WTC11 (cell line): ENCODE measurements at regions not wholly inside any gene's neighbourhood (a gene's known extent, or its start where the extent isn't known, plus 50 kb on each side); places are given as distances from the start of the nearest gene placed in this dataset.

Experiments
- ATAC-seq: fragments of 200-7000 bp; cut with Tn5 transposase; 2 replicates; pipeline ENCODE4 v1.10.0; 2021; ENCODE audit warnings: mild to moderate bottlenecking, moderate library complexity
- CTCF ChIA-PET: fragments of 300-600 bp; sonication (Branson Sonifier 250); formaldehyde crosslinking; loops from one replicate; lab custom pipeline; 2021; ENCODE audit warnings: antibody characterized with exemption; lab: Charles Lee
- POLR2A ChIA-PET: fragments of 350-600 bp; sonication (Branson Sonifier 250); formaldehyde crosslinking; loops from one replicate; lab custom pipeline; 2021; ENCODE audit warnings: antibody characterized with exemption; lab: Charles Lee
- DNase-seq: peaks from one replicate; pipeline ENCODE4 v3.0.0; 2021; ENCODE audit warnings: low spot score
- H3K27ac Mint-ChIP-seq: 2 replicates; pipeline ENCODE4 v1.8.0; 2021; ENCODE audit warnings: mixed read lengths
- H3K27me3 Mint-ChIP-seq: 2 replicates; pipeline ENCODE4 v1.8.0; 2021; ENCODE audit warnings: low read depth, mild to moderate bottlenecking, moderate library complexity, mixed read lengths
- H3K36me3 Mint-ChIP-seq: 2 replicates; pipeline ENCODE4 v1.8.0; 2021; ENCODE audit warnings: mixed read lengths
- H3K4me1 Mint-ChIP-seq: 2 replicates; pipeline ENCODE4 v1.8.0; 2022; ENCODE audit warnings: mixed read lengths
- H3K4me3 Mint-ChIP-seq: 2 replicates; pipeline ENCODE4 v1.8.0; 2021; ENCODE audit warnings: mild to moderate bottlenecking, moderate library complexity, mixed read lengths
- H3K9me3 Mint-ChIP-seq: 2 replicates; pipeline ENCODE4 v1.8.0; 2021; ENCODE audit warnings: mixed read lengths
- ELF4 ChIP-seq: sonication (generic); formaldehyde crosslinking; IDR thresholded peaks from 2 replicates; pipeline ENCODE4 v1.8.1; 2022; ENCODE audit warnings: low read depth, mild to moderate bottlenecking, moderate library complexity, missing genetic modification reagents
- FOXP1 ChIP-seq: sonication (generic); formaldehyde crosslinking; IDR thresholded peaks from 2 replicates; pipeline ENCODE4 v1.8.0; 2022; ENCODE audit warnings: missing genetic modification reagents, mild to moderate bottlenecking, moderate library complexity, borderline replicate concordance
- HMGA2 ChIP-seq: fragments of 250-450 bp; sonication (Bioruptor Pico); IDR thresholded peaks from 2 replicates; pipeline ENCODE4 v1.4.0; 2021; ENCODE audit warnings: mild to moderate bottlenecking, moderate library complexity
- JAZF1 ChIP-seq: fragments of 250-450 bp; sonication (Bioruptor Pico); IDR thresholded peaks from 2 replicates; pipeline ENCODE4 v1.9.0; 2021; ENCODE audit warnings: moderate library complexity, mild to moderate bottlenecking, inconsistent platforms
- KAT7 ChIP-seq: sonication (generic); formaldehyde crosslinking; IDR thresholded peaks from 2 replicates; pipeline ENCODE4 v1.8.1; 2023; ENCODE audit warnings: missing genetic modification reagents, mild to moderate bottlenecking, borderline replicate concordance
- MYBL2 ChIP-seq: sonication (generic); formaldehyde crosslinking; IDR thresholded peaks from 2 replicates; pipeline ENCODE4 v1.8.1; 2023; ENCODE audit warnings: mild to moderate bottlenecking, moderate library complexity, missing genetic modification reagents
- NFE2L1 ChIP-seq: sonication (generic); formaldehyde crosslinking; IDR thresholded peaks from 2 replicates; pipeline ENCODE4 v1.8.1; 2023; ENCODE audit warnings: missing genetic modification reagents
- SMAD3 ChIP-seq: sonication (generic); formaldehyde crosslinking; IDR thresholded peaks from 2 replicates; pipeline ENCODE4 v1.8.0; 2022; ENCODE audit warnings: missing genetic modification reagents, mild to moderate bottlenecking, borderline replicate concordance
- SMAD4 ChIP-seq: sonication (generic); formaldehyde crosslinking; IDR thresholded peaks from 2 replicates; pipeline ENCODE4 v1.8.0; 2022; ENCODE audit warnings: mild to moderate bottlenecking, missing genetic modification reagents
- SOX15 ChIP-seq: fragments of 250-450 bp; sonication (Bioruptor Pico); IDR thresholded peaks from 2 replicates; pipeline ENCODE4 v1.9.0; 2021; ENCODE audit warnings: mild to moderate bottlenecking
- TCF7 ChIP-seq: sonication (generic); formaldehyde crosslinking; IDR thresholded peaks from 2 replicates; pipeline ENCODE4 v1.8.0; 2022; ENCODE audit warnings: mild to moderate bottlenecking, low read depth, missing genetic modification reagents, moderate library complexity
- TEAD4 ChIP-seq: sonication (generic); formaldehyde crosslinking; IDR thresholded peaks from 2 replicates; pipeline ENCODE4 v1.8.0; 2022; ENCODE audit warnings: mild to moderate bottlenecking, missing genetic modification reagents
- ZNF396 ChIP-seq: fragments of 250-450 bp; sonication (Bioruptor Pico); IDR thresholded peaks from 2 replicates; pipeline ENCODE4 v1.8.0; 2021; ENCODE audit warnings: mild to moderate bottlenecking, moderate library complexity, borderline replicate concordance
- ZNF671 ChIP-seq: fragments of 250-450 bp; sonication (Bioruptor Pico); IDR thresholded peaks from 2 replicates; pipeline ENCODE4 v1.8.0; 2021; ENCODE audit warnings: mild to moderate bottlenecking
- TF ChIP-seq, protein P1 (sequence below): sonication (generic); formaldehyde crosslinking; IDR thresholded peaks from 2 replicates; pipeline ENCODE4 v1.8.1; 2022; ENCODE audit warnings: low read depth, mild to moderate bottlenecking, moderate library complexity, missing genetic modification reagents, borderline replicate concordance
- TF ChIP-seq, protein P2 (sequence below): fragments of 250-450 bp; sonication (Bioruptor Pico); IDR thresholded peaks from 2 replicates; pipeline ENCODE4 v1.9.0; 2021; ENCODE audit warnings: moderate library complexity, mild to moderate bottlenecking, inconsistent platforms, borderline replicate concordance
- TF ChIP-seq, protein P3 (sequence below): sonication (generic); formaldehyde crosslinking; IDR thresholded peaks from 2 replicates; pipeline ENCODE4 v1.8.1; 2022; ENCODE audit warnings: mild to moderate bottlenecking, missing genetic modification reagents, moderate library complexity, borderline replicate concordance
- TF ChIP-seq, protein P4 (sequence below): sonication (generic); formaldehyde crosslinking; IDR thresholded peaks from 2 replicates; pipeline ENCODE4 v1.8.1; 2023; ENCODE audit warnings: mild to moderate bottlenecking, moderate library complexity, missing genetic modification reagents
- TF ChIP-seq, protein P5 (sequence below): fragments of 250-450 bp; sonication (Bioruptor Pico); IDR thresholded peaks from 2 replicates; pipeline ENCODE4 v1.9.0; 2021; ENCODE audit warnings: mild to moderate bottlenecking
- TF ChIP-seq, protein P6 (sequence below): sonication (generic); formaldehyde crosslinking; IDR thresholded peaks from 2 replicates; pipeline ENCODE4 v1.8.1; 2023; ENCODE audit warnings: mild to moderate bottlenecking, missing genetic modification reagents, moderate library complexity
- TF ChIP-seq, protein P7 (sequence below): sonication (generic); formaldehyde crosslinking; IDR thresholded peaks from 2 replicates; pipeline ENCODE4 v1.8.0; 2023; ENCODE audit warnings: mild to moderate bottlenecking, missing genetic modification reagents

DNA sequence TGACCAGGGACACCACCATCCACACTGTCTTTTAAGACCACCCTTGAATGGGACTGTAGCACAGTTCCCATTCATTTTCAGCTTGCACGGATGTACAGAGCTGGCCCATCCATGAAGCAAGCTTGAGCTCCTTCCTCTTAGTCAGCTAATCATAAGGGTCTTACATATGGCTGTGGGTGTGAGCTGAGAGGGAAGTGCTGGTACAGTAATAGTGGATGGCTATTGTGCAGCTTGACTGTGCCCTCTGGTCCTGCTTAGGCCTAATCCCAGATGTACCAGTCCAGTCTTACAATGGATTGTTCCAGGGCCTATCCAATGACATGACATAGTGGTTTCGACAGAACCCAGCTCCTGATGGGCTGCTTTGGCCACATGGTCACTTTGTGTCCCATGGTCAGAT is 96.9 kb upstream of the ZNF438 start:
- peaks cover 21% of the 10 kb centered on the region for H3K4me1 Mint-ChIP-seq
- H3K9me3 Mint-ChIP-seq: peaks cover 4% of the 10 kb centered on the region; the same call in 1 of the 2 replicates
- DNase-seq (no peak), ATAC-seq (no peak)
- no peak overlapping the region for H3K27ac Mint-ChIP-seq
- H3K27me3 Mint-ChIP-seq: peaks cover 9% of the 10 kb centered on the region; the same call in 1 of the 2 replicates
- H3K36me3 Mint-ChIP-seq: no peaks in the 10 kb centered on the region
- no peak for TF ChIP-seq ZNF671 (CRISPR knock-in tag)
- TF ChIP-seq, protein P1, sequence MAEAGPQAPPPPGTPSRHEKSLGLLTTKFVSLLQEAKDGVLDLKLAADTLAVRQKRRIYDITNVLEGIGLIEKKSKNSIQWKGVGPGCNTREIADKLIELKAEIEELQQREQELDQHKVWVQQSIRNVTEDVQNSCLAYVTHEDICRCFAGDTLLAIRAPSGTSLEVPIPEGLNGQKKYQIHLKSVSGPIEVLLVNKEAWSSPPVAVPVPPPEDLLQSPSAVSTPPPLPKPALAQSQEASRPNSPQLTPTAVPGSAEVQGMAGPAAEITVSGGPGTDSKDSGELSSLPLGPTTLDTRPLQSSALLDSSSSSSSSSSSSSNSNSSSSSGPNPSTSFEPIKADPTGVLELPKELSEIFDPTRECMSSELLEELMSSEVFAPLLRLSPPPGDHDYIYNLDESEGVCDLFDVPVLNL: no peak
- no peak for TF ChIP-seq SOX15 (CRISPR knock-in tag)
- TF ChIP-seq TCF7: no peak
- no peak for TF ChIP-seq HMGA2 (CRISPR knock-in tag)
- TF ChIP-seq, protein P2, sequence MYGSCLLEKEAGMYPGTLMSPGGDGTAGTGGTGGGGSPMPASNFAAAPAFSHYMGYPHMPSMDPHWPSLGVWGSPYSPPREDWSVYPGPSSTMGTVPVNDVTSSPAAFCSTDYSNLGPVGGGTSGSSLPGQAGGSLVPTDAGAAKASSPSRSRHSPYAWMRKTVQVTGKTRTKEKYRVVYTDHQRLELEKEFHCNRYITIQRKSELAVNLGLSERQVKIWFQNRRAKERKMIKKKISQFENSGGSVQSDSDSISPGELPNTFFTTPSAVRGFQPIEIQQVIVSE (CRISPR knock-in tag): no peak
- TF ChIP-seq MYBL2: no peak
- no peak for TF ChIP-seq NFE2L1 (CRISPR knock-in tag)
- TF ChIP-seq KAT7 (CRISPR knock-in tag): no peak
- no peak for TF ChIP-seq FOXP1 (CRISPR knock-in tag)
- TF ChIP-seq SMAD3 (CRISPR knock-in tag): no peak
- TF ChIP-seq, protein P3, sequence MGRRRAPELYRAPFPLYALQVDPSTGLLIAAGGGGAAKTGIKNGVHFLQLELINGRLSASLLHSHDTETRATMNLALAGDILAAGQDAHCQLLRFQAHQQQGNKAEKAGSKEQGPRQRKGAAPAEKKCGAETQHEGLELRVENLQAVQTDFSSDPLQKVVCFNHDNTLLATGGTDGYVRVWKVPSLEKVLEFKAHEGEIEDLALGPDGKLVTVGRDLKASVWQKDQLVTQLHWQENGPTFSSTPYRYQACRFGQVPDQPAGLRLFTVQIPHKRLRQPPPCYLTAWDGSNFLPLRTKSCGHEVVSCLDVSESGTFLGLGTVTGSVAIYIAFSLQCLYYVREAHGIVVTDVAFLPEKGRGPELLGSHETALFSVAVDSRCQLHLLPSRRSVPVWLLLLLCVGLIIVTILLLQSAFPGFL (CRISPR knock-in tag): no peak
- TF ChIP-seq SMAD4: no peak
- TF ChIP-seq JAZF1 (CRISPR knock-in tag): no peak
- TF ChIP-seq, protein P4, sequence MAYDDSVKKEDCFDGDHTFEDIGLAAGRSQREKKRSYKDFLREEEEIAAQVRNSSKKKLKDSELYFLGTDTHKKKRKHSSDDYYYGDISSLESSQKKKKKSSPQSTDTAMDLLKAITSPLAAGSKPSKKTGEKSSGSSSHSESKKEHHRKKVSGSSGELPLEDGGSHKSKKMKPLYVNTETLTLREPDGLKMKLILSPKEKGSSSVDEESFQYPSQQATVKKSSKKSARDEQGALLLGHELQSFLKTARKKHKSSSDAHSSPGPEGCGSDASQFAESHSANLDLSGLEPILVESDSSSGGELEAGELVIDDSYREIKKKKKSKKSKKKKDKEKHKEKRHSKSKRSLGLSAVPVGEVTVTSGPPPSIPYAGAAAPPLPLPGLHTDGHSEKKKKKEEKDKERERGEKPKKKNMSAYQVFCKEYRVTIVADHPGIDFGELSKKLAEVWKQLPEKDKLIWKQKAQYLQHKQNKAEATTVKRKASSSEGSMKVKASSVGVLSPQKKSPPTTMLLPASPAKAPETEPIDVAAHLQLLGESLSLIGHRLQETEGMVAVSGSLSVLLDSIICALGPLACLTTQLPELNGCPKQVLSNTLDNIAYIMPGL (CRISPR knock-in tag): no peak
- H3K4me3 Mint-ChIP-seq: no peak overlapping the region
- CTCF ChIA-PET: no interaction called here
- POLR2A ChIA-PET: interaction anchor here (1.4 kb wide), 1 partner anchor 343 kb away, joined by 4 read pairs; no protein-coding TSS in a partner anchor

DNA sequence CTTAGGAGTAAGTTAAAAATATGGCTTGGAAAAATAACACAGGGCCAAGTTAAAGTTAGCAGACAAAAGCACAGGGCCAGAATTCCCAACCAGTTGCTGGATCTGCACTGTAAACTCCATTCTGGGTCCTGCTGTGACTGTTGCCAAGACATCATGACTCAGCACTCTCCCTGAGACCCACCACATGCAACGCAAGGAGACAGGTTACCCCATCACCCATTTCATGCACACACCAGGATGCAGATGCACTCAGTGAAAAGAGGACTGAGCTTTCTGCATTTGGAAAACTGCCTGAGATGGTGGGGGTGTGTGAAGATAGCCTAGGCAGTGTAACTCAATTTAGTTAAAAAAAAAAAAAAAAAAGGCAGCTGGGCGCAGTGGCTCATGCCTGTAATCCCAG is 97.6 kb upstream of the ZNF438 start:
- H3K36me3 Mint-ChIP-seq: no peaks in the 10 kb centered on the region
- ATAC-seq (peak; percentile 49; the same call in 1 of the 2 replicates), DNase-seq (peak; percentile 17)
- no peak for TF ChIP-seq ZNF396 (CRISPR knock-in tag)
- peak; percentile 95 for TF ChIP-seq NFE2L1 (CRISPR knock-in tag)
- no peak overlapping the region for H3K4me3 Mint-ChIP-seq
- H3K9me3 Mint-ChIP-seq: peaks cover 4% of the 10 kb centered on the region; the same call in 1 of the 2 replicates
- POLR2A ChIA-PET: interaction anchor here (1.4 kb wide), 1 partner anchor 344 kb away, joined by 4 read pairs; no protein-coding TSS in a partner anchor
- peaks cover 9% of the 10 kb centered on the region; the same call in 1 of the 2 replicates for H3K27me3 Mint-ChIP-seq
- peaks cover 21% of the 10 kb centered on the region for H3K4me1 Mint-ChIP-seq
- no peak overlapping the region for H3K27ac Mint-ChIP-seq
- CTCF ChIA-PET: interaction anchor here (0.7 kb wide), 1 partner anchor 1773 kb away, joined by 3 read pairs; no protein-coding TSS in a partner anchor

DNA sequence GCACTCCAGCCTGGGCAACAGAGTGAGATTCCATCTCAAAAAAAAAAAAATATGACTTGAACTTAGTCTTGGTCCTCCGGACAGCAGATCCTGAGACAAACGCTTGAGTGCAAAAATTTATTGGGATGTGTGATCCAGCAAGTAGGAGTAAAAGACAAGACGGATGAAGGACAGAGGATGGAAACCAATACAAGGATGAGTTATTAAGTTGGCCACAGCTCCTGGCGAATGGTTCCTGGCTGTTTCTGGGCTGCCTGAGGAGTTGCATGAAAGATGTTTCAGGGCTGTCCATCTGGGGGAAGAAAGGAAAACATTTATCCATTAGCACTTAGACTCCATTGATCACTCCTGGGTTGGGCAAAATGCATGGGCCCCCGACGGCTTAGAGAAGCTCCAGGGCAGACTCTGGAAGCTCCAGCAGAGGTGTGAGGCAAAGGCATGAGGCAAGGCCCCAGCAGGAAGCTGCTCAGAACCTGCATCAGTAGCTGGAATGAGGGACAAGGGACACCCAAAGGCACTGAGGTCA is 98.3 kb upstream of the ZNF438 start:
- H3K4me3 Mint-ChIP-seq: no peak overlapping the region
- ChIA-PET POLR2A (no interaction called here), CTCF (interaction anchor here (0.7 kb wide), 1 partner anchor 1774 kb away, joined by 3 read pairs; no protein-coding TSS in a partner anchor)
- peaks cover 4% of the 10 kb centered on the region; the same call in 1 of the 2 replicates for H3K9me3 Mint-ChIP-seq
- H3K27me3 Mint-ChIP-seq: peaks cover 9% of the 10 kb centered on the region; the same call in 1 of the 2 replicates
- peaks cover 28% of the 10 kb centered on the region for H3K4me1 Mint-ChIP-seq
- no peak for DNase-seq
- no peak overlapping the region for H3K27ac Mint-ChIP-seq
- ATAC-seq: no peak
- TF ChIP-seq TEAD4 (CRISPR knock-in tag) (no peak), ELF4 (CRISPR knock-in tag) (no peak)
- TF ChIP-seq, protein P5, sequence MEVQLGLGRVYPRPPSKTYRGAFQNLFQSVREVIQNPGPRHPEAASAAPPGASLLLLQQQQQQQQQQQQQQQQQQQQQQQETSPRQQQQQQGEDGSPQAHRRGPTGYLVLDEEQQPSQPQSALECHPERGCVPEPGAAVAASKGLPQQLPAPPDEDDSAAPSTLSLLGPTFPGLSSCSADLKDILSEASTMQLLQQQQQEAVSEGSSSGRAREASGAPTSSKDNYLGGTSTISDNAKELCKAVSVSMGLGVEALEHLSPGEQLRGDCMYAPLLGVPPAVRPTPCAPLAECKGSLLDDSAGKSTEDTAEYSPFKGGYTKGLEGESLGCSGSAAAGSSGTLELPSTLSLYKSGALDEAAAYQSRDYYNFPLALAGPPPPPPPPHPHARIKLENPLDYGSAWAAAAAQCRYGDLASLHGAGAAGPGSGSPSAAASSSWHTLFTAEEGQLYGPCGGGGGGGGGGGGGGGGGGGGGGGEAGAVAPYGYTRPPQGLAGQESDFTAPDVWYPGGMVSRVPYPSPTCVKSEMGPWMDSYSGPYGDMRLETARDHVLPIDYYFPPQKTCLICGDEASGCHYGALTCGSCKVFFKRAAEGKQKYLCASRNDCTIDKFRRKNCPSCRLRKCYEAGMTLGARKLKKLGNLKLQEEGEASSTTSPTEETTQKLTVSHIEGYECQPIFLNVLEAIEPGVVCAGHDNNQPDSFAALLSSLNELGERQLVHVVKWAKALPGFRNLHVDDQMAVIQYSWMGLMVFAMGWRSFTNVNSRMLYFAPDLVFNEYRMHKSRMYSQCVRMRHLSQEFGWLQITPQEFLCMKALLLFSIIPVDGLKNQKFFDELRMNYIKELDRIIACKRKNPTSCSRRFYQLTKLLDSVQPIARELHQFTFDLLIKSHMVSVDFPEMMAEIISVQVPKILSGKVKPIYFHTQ (CRISPR knock-in tag): no peak
- TF ChIP-seq, protein P6, sequence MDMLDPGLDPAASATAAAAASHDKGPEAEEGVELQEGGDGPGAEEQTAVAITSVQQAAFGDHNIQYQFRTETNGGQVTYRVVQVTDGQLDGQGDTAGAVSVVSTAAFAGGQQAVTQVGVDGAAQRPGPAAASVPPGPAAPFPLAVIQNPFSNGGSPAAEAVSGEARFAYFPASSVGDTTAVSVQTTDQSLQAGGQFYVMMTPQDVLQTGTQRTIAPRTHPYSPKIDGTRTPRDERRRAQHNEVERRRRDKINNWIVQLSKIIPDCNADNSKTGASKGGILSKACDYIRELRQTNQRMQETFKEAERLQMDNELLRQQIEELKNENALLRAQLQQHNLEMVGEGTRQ (CRISPR knock-in tag): no peak
- TF ChIP-seq, protein P7, sequence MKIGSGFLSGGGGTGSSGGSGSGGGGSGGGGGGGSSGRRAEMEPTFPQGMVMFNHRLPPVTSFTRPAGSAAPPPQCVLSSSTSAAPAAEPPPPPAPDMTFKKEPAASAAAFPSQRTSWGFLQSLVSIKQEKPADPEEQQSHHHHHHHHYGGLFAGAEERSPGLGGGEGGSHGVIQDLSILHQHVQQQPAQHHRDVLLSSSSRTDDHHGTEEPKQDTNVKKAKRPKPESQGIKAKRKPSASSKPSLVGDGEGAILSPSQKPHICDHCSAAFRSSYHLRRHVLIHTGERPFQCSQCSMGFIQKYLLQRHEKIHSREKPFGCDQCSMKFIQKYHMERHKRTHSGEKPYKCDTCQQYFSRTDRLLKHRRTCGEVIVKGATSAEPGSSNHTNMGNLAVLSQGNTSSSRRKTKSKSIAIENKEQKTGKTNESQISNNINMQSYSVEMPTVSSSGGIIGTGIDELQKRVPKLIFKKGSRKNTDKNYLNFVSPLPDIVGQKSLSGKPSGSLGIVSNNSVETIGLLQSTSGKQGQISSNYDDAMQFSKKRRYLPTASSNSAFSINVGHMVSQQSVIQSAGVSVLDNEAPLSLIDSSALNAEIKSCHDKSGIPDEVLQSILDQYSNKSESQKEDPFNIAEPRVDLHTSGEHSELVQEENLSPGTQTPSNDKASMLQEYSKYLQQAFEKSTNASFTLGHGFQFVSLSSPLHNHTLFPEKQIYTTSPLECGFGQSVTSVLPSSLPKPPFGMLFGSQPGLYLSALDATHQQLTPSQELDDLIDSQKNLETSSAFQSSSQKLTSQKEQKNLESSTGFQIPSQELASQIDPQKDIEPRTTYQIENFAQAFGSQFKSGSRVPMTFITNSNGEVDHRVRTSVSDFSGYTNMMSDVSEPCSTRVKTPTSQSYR (CRISPR knock-in tag): no peak
- H3K36me3 Mint-ChIP-seq: no peaks in the 10 kb centered on the region
